ENCODE measurements at regions not wholly inside any gene's neighbourhood (a gene's known extent, or its start where the extent isn't known, plus 50 kb on each side); places are given as distances from the start of the nearest gene placed in this dataset.
"Not testable (repeated sequence)": the region's sequence is repeated elsewhere in the genome, so short reads cannot be mapped to it uniquely, and the experiment has no call there.

- Mint-ChIP-seq H3K36me3 (ENCODE audit: low read depth) (no peaks in the 10 kb centered on the region), H3K4me1 (peaks cover 16% of the 10 kb centered on the region), H3K27me3 (no peaks in the 10 kb centered on the region), H3K27ac (no peak overlapping the region), H3K4me3 (no peak overlapping the region)
- H3K9me3 ChIP-seq (ENCODE audit: control insufficient read depth, low read length, poor library complexity, severe bottlenecking), result no peaks in the 10 kb centered on the region
- ATAC-seq (no peak), DNase-seq (no peak)
Measured at GRCh38 chr2:37571587-37572136, 99.8 kb downstream of the CDC42EP3 start.

DNA sequence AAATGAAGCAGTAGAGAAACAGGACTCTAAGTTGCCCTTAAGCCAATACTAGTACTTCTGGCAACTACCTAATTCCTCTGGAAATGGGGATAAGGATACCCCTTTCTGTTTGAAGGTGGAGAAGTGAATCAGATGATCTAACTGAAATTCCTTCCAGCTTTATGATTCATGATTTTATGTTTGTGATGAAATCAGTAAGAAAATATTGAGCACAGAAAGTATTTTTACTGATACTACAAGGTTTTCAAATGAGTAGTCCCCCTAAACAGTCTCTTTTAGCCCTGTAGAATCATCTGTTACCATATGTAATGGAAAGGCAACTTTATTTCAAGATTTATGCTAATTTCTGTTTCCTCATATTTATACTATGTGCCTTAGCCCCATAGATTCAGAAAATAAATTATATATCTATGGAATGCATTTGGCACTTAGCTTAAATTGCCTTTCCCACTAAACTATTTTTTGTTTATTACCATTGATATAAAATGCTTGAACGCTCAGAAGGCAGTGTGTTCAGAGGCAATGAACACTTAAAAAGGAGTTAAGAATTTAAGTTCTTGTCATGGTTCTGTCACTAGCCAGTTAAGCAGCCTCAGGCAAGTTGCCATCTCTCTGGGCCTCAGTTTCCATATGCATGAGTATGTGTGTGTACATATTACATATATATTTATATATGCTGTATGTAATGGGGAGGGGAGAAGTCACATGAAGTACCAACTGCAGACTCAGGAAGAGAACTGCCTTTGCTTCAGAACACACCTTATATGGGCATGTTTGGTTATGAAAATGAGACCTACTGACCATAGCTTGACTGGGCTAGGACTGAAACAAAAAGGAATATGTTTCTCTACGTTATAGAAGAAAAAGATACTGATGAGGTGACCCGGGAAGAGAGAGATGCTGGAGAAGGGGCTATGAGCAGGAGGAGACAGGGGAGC, 97.7 kb downstream of the CDC42EP3 start:
- H3K36me3 Mint-ChIP-seq (ENCODE audit: low read depth), result no peaks in the 10 kb centered on the region
- H3K27me3 Mint-ChIP-seq, result no peaks in the 10 kb centered on the region
- H3K27ac Mint-ChIP-seq, result peak overlapping the region; percentile 6
- peaks cover 16% of the 10 kb centered on the region for H3K4me1 Mint-ChIP-seq
- H3K4me3 Mint-ChIP-seq, result no peak overlapping the region
- H3K9me3 ChIP-seq (ENCODE audit: control insufficient read depth, low read length, poor library complexity, severe bottlenecking), result no peaks in the 10 kb centered on the region
- DNase-seq (no peak), ATAC-seq (no peak)

DNA sequence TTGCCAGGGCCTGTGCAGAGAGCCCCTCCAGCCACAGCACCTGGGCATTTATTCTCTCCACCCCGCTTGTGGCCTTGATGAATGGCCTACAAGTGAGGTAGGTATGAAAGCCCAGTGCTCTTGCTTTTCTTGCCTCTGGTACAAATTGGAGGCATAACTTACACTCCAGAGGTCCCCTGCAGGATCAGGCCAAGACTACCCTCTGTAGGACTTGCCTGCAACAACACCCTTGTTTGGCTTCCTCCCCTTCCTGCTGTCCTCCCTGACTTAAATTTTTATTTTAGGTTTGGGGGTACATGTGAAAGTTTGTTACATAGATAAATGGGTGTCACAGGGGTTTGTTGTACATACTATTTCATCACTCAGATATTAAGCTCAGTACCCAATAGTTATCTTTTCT, 95.7 kb downstream of the CDC42EP3 start:
- H3K4me1 Mint-ChIP-seq, result peaks cover 14% of the 10 kb centered on the region
- no peak overlapping the region for H3K27ac Mint-ChIP-seq
- no peaks in the 10 kb centered on the region for H3K27me3 Mint-ChIP-seq
- no peaks in the 10 kb centered on the region for H3K9me3 ChIP-seq (ENCODE audit: control insufficient read depth, low read length, poor library complexity, severe bottlenecking)
- H3K36me3 Mint-ChIP-seq (ENCODE audit: low read depth), result no peaks in the 10 kb centered on the region
- no peak overlapping the region for H3K4me3 Mint-ChIP-seq
- DNase-seq (no peak), ATAC-seq (no peak)

- not testable (repeated sequence) for DNase-seq; ATAC-seq; H3K4me3 Mint-ChIP-seq; H3K27me3 Mint-ChIP-seq; H3K36me3 Mint-ChIP-seq (ENCODE audit: low read depth); H3K27ac Mint-ChIP-seq; H3K9me3 ChIP-seq (ENCODE audit: control insufficient read depth, low read length, poor library complexity, severe bottlenecking)
- H3K4me1 Mint-ChIP-seq, result peaks cover 14% of the 10 kb centered on the region
Measured at GRCh38 chr2:37576194-37576593, 95.2 kb downstream of the CDC42EP3 start.

DNA sequence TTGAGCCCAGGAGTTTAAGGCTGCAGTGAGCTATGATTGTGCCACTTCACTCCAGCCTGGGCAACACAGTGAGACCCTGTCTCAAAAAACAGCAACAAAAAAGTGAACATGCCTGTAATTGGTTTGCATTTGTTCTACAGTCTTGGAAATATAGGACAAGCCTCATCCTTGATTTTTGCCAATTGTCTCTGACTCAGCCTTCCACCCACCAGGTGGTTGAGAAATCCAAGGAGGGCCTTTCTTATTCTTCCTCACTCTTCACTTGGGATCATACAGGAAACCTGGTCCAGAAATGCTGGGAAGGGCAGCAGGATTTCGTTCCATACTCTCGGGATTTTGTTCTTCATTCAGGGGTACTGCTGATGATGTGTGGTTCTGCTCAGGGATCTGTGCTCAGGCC, 94.6 kb downstream of the CDC42EP3 start:
- no peaks in the 10 kb centered on the region for H3K9me3 ChIP-seq (ENCODE audit: control insufficient read depth, low read length, poor library complexity, severe bottlenecking)
- Mint-ChIP-seq H3K36me3 (ENCODE audit: low read depth) (no peaks in the 10 kb centered on the region), H3K4me3 (no peak overlapping the region), H3K27ac (peak overlapping the region; percentile 5), H3K27me3 (no peaks in the 10 kb centered on the region), H3K4me1 (peaks cover 18% of the 10 kb centered on the region)
- ATAC-seq (no peak), DNase-seq (no peak)

DNA sequence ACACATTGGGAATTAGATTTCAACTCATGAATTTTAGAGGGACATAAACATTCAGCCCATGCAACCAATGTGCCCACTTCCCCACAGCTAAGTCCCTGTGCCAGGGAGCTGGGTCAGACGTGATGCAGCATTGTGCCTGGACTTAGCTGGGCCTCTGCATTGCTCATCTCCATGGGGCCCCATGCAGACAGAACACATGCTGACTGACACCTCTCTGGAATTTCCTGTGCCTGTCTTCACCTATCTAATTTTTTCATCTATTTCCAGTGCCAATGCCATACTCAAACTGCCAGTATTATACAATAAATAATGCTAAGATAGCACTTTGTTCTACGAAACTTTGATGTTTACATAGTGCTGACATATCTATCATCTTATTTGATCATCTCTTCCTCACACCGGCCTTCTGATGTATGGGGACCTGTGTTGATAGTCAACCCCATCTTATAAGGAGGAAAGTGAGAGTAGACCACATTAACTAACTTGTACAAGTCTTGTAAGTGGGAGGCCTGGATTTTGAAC, 92.2 kb downstream of the CDC42EP3 start:
- Mint-ChIP-seq H3K4me3 (no peak overlapping the region), H3K4me1 (peaks cover 37% of the 10 kb centered on the region), H3K27ac (no peak overlapping the region), H3K27me3 (no peaks in the 10 kb centered on the region), H3K36me3 (ENCODE audit: low read depth) (no peaks in the 10 kb centered on the region)
- DNase-seq (no peak), ATAC-seq (no peak)
- H3K9me3 ChIP-seq (ENCODE audit: control insufficient read depth, low read length, poor library complexity, severe bottlenecking), result no peaks in the 10 kb centered on the region

DNA sequence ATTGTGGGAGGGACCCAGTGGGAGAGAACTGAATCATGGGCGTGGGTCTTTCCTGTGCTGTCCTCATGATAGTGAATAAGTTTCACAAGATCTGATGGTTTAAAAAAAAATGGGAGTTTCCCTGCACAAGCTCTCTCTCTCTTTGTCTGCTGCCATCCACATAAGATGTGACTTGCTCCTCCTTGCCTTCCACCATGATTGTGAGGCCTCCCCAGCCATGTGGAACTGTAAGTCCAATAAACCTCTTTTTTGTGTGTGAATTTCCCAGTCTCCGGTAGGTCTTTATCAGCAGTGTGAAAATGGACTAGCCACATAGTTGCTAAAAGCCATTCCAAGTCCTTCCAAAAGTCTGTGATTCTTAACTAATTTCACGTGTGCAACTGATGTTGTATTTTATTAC, 91.5 kb downstream of the CDC42EP3 start:
- H3K36me3 Mint-ChIP-seq (ENCODE audit: low read depth); ATAC-seq; DNase-seq; H3K27ac Mint-ChIP-seq; H3K27me3 Mint-ChIP-seq; H3K4me3 Mint-ChIP-seq; H3K9me3 ChIP-seq (ENCODE audit: control insufficient read depth, low read length, poor library complexity, severe bottlenecking): not testable (repeated sequence)
- peaks cover 39% of the 10 kb centered on the region for H3K4me1 Mint-ChIP-seq

GRCh38 chr2:37581433-37581832, 90.0 kb downstream of the CDC42EP3 start:
- DNase-seq (no peak), ATAC-seq (no peak)
- Mint-ChIP-seq H3K27ac (peak overlapping the region; percentile 34), H3K36me3 (ENCODE audit: low read depth) (no peaks in the 10 kb centered on the region), H3K27me3 (no peaks in the 10 kb centered on the region), H3K4me3 (no peak overlapping the region), H3K4me1 (peaks cover 49% of the 10 kb centered on the region)
- H3K9me3 ChIP-seq (ENCODE audit: control insufficient read depth, low read length, poor library complexity, severe bottlenecking), result no peaks in the 10 kb centered on the region

- H3K4me1 Mint-ChIP-seq, result peaks cover 54% of the 10 kb centered on the region
- no peak for DNase-seq
- no peaks in the 10 kb centered on the region for H3K36me3 Mint-ChIP-seq (ENCODE audit: low read depth)
- H3K27me3 Mint-ChIP-seq, result no peaks in the 10 kb centered on the region
- ATAC-seq, result no peak
- H3K9me3 ChIP-seq (ENCODE audit: control insufficient read depth, low read length, poor library complexity, severe bottlenecking), result no peaks in the 10 kb centered on the region
- peak overlapping the region; percentile 83 for H3K4me3 Mint-ChIP-seq
- peak overlapping the region; percentile 99 for H3K27ac Mint-ChIP-seq
Measured at GRCh38 chr2:37582481-37583220, 88.8 kb downstream of the CDC42EP3 start.

GRCh38 chr2:37583402-37583801, 88.0 kb downstream of the CDC42EP3 start:
- peaks cover 58% of the 10 kb centered on the region for H3K4me1 Mint-ChIP-seq
- no peaks in the 10 kb centered on the region for H3K36me3 Mint-ChIP-seq (ENCODE audit: low read depth)
- peak overlapping the region; percentile 83 for H3K4me3 Mint-ChIP-seq
- H3K27ac Mint-ChIP-seq, result peak overlapping the region; percentile 99
- H3K27me3 Mint-ChIP-seq, result no peaks in the 10 kb centered on the region
- no peak for DNase-seq
- no peaks in the 10 kb centered on the region for H3K9me3 ChIP-seq (ENCODE audit: control insufficient read depth, low read length, poor library complexity, severe bottlenecking)
- ATAC-seq, result no peak

- no peaks in the 10 kb centered on the region for H3K9me3 ChIP-seq (ENCODE audit: control insufficient read depth, low read length, poor library complexity, severe bottlenecking)
- Mint-ChIP-seq H3K4me3 (peak overlapping the region; percentile 94), H3K27ac (peak overlapping the region; percentile 99), H3K4me1 (peaks cover 63% of the 10 kb centered on the region), H3K36me3 (ENCODE audit: low read depth) (no peaks in the 10 kb centered on the region), H3K27me3 (no peaks in the 10 kb centered on the region)
- no peak for DNase-seq
- ATAC-seq, result no peak
Measured at GRCh38 chr2:37583867-37584266, 87.6 kb downstream of the CDC42EP3 start.

DNA sequence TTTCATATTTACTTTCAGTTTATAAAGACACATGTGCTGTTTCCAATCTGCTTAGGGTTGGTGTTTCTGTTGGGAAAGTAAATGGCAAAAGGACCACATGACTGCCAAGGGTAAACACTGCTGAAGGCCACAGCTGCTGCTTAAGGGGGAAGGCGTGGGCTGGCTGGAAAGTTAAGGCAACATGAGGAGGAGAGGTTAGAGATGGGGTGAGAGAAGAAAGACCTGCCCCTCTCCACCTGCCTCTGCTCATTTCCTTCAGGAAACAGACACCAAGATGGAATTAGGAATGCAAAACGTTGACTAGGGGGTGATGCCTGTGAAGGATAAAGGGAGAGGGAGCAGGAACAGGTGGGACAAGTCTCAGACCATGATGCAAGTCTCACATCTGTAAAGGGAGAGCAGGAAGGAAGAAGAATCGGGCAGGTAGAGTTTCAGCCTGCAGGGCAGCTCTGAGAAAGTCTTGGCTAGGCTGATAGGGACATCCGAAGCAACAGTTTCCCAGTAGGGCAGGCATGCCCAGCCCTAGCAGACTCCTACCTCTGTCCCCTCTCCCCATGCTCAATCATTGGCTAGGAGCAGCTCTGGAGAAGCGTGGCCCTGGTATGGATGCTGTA, 86.0 kb downstream of the CDC42EP3 start:
- Mint-ChIP-seq H3K27me3 (no peaks in the 10 kb centered on the region), H3K4me1 (peaks cover 75% of the 10 kb centered on the region), H3K36me3 (ENCODE audit: low read depth) (no peaks in the 10 kb centered on the region), H3K27ac (peak overlapping the region; percentile 99), H3K4me3 (peak overlapping the region; percentile 94)
- DNase-seq (no peak), ATAC-seq (peak; percentile 5)
- no peaks in the 10 kb centered on the region for H3K9me3 ChIP-seq (ENCODE audit: control insufficient read depth, low read length, poor library complexity, severe bottlenecking)
